ENCODE measurements at regions not wholly inside any gene's neighbourhood (a gene's known extent, or its start where the extent isn't known, plus 50 kb on each side); places are given as distances from the start of the nearest gene placed in this dataset.
"Not testable (repeated sequence)": the region's sequence is repeated elsewhere in the genome, so short reads cannot be mapped to it uniquely, and the experiment has no call there.

- no peaks in the 10 kb centered on the region for H3K9me3 ChIP-seq (ENCODE audit: low read depth, low read length)
- no peak overlapping the region for H3K27ac ChIP-seq (ENCODE audit: low read depth, low read length)
- no peak overlapping the region for H2AFZ ChIP-seq (ENCODE audit: low read length)
- TF ChIP-seq, protein P1, sequence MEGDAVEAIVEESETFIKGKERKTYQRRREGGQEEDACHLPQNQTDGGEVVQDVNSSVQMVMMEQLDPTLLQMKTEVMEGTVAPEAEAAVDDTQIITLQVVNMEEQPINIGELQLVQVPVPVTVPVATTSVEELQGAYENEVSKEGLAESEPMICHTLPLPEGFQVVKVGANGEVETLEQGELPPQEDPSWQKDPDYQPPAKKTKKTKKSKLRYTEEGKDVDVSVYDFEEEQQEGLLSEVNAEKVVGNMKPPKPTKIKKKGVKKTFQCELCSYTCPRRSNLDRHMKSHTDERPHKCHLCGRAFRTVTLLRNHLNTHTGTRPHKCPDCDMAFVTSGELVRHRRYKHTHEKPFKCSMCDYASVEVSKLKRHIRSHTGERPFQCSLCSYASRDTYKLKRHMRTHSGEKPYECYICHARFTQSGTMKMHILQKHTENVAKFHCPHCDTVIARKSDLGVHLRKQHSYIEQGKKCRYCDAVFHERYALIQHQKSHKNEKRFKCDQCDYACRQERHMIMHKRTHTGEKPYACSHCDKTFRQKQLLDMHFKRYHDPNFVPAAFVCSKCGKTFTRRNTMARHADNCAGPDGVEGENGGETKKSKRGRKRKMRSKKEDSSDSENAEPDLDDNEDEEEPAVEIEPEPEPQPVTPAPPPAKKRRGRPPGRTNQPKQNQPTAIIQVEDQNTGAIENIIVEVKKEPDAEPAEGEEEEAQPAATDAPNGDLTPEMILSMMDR (IDR thresholded peaks at IDR 0.05; ENCODE audit: extremely low read depth, low read depth, low read length): no peak
- no peak for DNase-seq (ENCODE audit: insufficient read length, low spot score, missing footprints)
- H3K27me3 ChIP-seq (ENCODE audit: insufficient read depth, low read length): no peaks in the 10 kb centered on the region
- no peaks in the 10 kb centered on the region for H4K20me1 ChIP-seq (ENCODE audit: insufficient read depth, low read length)
- H3K4me1 ChIP-seq (ENCODE audit: insufficient read depth, low read length): no peaks in the 10 kb centered on the region
- no peaks in the 10 kb centered on the region for H3K36me3 ChIP-seq (ENCODE audit: insufficient read depth, low read length)
- H3K4me2 ChIP-seq (ENCODE audit: insufficient read depth, low read length): no peak overlapping the region
- no peak overlapping the region for H3K4me3 ChIP-seq (ENCODE audit: insufficient read depth, low read length)
- H3K79me2 ChIP-seq (ENCODE audit: insufficient read depth, low read length): no peaks in the 10 kb centered on the region
These were observed 837.4 kb upstream of the NDST4 start for GRCh38 chr4:115950806-115951205.

DNA sequence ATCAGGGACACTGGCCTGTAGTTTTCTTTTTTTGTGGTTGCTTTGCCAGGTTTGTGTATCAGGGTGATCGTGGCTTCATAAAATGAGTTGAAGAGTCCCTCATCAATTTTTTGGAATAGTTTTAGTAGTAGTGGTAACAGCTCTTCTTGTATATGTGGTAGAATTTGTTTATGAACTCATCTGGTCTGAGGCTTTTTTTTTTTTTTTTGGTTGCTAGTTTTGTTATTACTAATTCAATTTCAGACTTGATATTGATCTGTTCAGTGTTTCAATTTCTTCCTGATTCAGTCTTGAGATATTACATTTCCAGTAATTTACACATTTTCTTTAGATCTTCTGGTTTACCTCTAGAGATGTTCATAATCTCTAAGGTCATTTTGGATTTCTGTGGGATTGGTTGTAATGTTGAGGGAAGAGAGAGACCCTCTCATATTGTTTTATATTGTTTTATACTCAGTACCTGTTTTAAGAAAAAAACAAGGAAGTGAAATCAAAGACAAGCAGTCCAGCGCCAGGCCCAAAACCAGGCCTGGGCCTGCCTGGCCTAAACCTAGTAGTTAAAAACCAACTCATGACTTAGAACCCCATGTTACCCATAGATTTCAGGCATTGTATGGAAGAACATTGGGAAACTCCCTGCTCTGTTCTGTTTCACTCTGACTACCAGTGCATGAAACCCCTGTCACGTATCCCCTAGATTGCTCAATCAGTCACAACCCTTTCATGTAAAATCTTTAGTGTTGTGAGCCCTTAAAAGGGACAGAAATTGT, 836.7 kb upstream of the NDST4 start:
- DNase-seq (ENCODE audit: insufficient read length, low spot score, missing footprints); H3K4me2 ChIP-seq (ENCODE audit: insufficient read depth, low read length); H3K9me3 ChIP-seq (ENCODE audit: low read depth, low read length); H2AFZ ChIP-seq (ENCODE audit: low read length); H3K27ac ChIP-seq (ENCODE audit: low read depth, low read length); H3K36me3 ChIP-seq (ENCODE audit: insufficient read depth, low read length); H3K4me3 ChIP-seq (ENCODE audit: insufficient read depth, low read length); H3K4me1 ChIP-seq (ENCODE audit: insufficient read depth, low read length); H3K79me2 ChIP-seq (ENCODE audit: insufficient read depth, low read length); H3K27me3 ChIP-seq (ENCODE audit: insufficient read depth, low read length); H4K20me1 ChIP-seq (ENCODE audit: insufficient read depth, low read length): not testable (repeated sequence)

DNA sequence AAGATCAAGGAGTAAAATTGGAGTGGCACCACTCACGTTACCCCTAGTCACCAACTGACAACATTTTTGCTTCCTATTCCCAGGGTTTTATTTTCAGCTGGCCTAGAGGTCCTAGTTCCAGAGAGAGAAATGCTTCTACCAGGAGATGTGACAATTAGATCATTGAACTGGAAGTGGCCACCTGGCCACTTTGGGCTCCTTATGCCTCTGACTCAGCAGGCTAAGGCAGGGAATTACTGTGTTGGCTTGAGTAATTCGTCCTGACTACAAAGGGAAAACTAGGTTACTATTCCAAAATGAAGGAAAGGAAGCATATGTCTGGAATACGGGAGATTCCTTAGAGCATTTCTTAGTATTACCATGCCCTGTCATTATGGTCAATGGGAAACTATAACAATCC, 831.6 kb upstream of the NDST4 start:
- TF ChIP-seq, protein P1 (IDR thresholded peaks at IDR 0.05; ENCODE audit: extremely low read depth, low read depth, low read length): no peak
- H3K4me2 ChIP-seq (ENCODE audit: insufficient read depth, low read length): no peak overlapping the region
- no peak overlapping the region for H3K27ac ChIP-seq (ENCODE audit: low read depth, low read length)
- no peaks in the 10 kb centered on the region for H3K36me3 ChIP-seq (ENCODE audit: insufficient read depth, low read length)
- no peaks in the 10 kb centered on the region for H4K20me1 ChIP-seq (ENCODE audit: insufficient read depth, low read length)
- H3K79me2 ChIP-seq (ENCODE audit: insufficient read depth, low read length): no peaks in the 10 kb centered on the region
- H3K9me3 ChIP-seq (ENCODE audit: low read depth, low read length): no peaks in the 10 kb centered on the region
- H2AFZ ChIP-seq (ENCODE audit: low read length): no peak overlapping the region
- no peaks in the 10 kb centered on the region for H3K4me1 ChIP-seq (ENCODE audit: insufficient read depth, low read length)
- no peak overlapping the region for H3K4me3 ChIP-seq (ENCODE audit: insufficient read depth, low read length)
- no peak for DNase-seq (ENCODE audit: insufficient read length, low spot score, missing footprints)
- H3K27me3 ChIP-seq (ENCODE audit: insufficient read depth, low read length): no peaks in the 10 kb centered on the region

GRCh38 chr4:115944146-115944905, 830.9 kb upstream of the NDST4 start:
- H3K4me3 ChIP-seq (ENCODE audit: insufficient read depth, low read length): no peak overlapping the region
- H3K4me1 ChIP-seq (ENCODE audit: insufficient read depth, low read length): no peaks in the 10 kb centered on the region
- no peaks in the 10 kb centered on the region for H4K20me1 ChIP-seq (ENCODE audit: insufficient read depth, low read length)
- no peak overlapping the region for H3K27ac ChIP-seq (ENCODE audit: low read depth, low read length)
- no peaks in the 10 kb centered on the region for H3K79me2 ChIP-seq (ENCODE audit: insufficient read depth, low read length)
- H3K9me3 ChIP-seq (ENCODE audit: low read depth, low read length): no peaks in the 10 kb centered on the region
- no peak overlapping the region for H2AFZ ChIP-seq (ENCODE audit: low read length)
- TF ChIP-seq, protein P1 (IDR thresholded peaks at IDR 0.05; ENCODE audit: extremely low read depth, low read depth, low read length): no peak
- DNase-seq (ENCODE audit: insufficient read length, low spot score, missing footprints): no peak
- no peak overlapping the region for H3K4me2 ChIP-seq (ENCODE audit: insufficient read depth, low read length)
- no peaks in the 10 kb centered on the region for H3K27me3 ChIP-seq (ENCODE audit: insufficient read depth, low read length)
- no peaks in the 10 kb centered on the region for H3K36me3 ChIP-seq (ENCODE audit: insufficient read depth, low read length)

All from osteoblast (primary cell).